Breast epithelium (tissue), 3 donors: ENCODE measurements at regions not wholly inside any gene's neighbourhood (a gene's known extent, or its start where the extent isn't known, plus 50 kb on each side); places are given as distances from the start of the nearest gene placed in this dataset.

Experiments
- POLR2A ChIP-seq: fragments of 450-650 bp; IDR thresholded peaks from one replicate; pipeline ENCODE4 v1.6.1; 2016; ENCODE audit warnings: antibody characterized with exemption, mild to moderate bottlenecking, moderate library complexity
- TF ChIP-seq, protein P1 (sequence below), 3 donors: fragments of 450-650 bp; IDR thresholded peaks; one replicate each; pipeline ENCODE4 v1.5.1; 2016 to 2017; ENCODE audit warnings: antibody characterized with exemption in 3 of 3, mild to moderate bottlenecking in 3 of 3, moderate library complexity in 3 of 3

DNA sequence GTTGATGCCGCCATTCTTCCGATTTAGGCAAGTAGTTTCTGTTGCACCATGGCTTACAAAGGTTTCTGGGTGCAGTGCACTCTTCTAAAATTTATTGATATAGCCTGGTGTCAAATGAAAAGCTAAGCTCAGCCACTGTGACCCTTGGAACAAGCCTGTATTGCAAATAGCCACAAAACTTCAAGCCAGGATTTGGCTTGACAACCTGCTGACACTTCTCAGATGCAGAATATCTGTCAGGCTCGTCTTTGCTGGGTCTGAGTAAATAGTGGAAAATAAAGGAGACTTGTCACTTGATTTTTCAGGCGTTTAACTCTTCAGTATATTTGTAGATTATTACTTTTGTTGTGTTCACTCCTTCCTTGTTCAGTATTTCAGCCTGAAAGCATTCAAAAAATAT is 871.8 kb downstream of the OTOL1 start:
- TF ChIP-seq, protein P1, sequence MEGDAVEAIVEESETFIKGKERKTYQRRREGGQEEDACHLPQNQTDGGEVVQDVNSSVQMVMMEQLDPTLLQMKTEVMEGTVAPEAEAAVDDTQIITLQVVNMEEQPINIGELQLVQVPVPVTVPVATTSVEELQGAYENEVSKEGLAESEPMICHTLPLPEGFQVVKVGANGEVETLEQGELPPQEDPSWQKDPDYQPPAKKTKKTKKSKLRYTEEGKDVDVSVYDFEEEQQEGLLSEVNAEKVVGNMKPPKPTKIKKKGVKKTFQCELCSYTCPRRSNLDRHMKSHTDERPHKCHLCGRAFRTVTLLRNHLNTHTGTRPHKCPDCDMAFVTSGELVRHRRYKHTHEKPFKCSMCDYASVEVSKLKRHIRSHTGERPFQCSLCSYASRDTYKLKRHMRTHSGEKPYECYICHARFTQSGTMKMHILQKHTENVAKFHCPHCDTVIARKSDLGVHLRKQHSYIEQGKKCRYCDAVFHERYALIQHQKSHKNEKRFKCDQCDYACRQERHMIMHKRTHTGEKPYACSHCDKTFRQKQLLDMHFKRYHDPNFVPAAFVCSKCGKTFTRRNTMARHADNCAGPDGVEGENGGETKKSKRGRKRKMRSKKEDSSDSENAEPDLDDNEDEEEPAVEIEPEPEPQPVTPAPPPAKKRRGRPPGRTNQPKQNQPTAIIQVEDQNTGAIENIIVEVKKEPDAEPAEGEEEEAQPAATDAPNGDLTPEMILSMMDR (IDR thresholded peaks at IDR 0.05), result no peak
- no peak for TF ChIP-seq POLR2A
